ENCODE measurements at regions not wholly inside any gene's neighbourhood (a gene's known extent, or its start where the extent isn't known, plus 50 kb on each side); places are given as distances from the start of the nearest gene placed in this dataset.

DNA sequence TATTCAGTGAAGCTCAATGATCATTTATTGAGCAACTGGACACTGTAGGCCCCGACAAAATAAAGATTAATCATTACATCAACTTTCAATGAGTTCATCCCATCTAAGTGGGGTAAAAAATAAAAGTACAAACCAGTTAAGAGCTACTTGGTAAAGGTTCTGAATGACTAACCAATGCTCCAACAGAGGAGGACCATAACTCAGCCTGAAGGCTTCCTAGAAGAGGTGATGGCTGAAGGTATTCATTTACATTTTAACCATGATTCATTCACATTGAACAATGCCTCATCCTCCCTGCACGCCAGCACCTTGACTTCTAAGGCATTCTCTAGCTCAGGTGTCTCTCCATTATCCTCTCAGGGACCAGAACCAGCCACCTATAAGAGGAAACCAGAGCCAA is 201.4 kb downstream of the ZNF462 start:
- Mint-ChIP-seq H3K36me3 (no peaks in the 10 kb centered on the region), H3K27ac (no peak overlapping the region), H3K4me1 (no peaks in the 10 kb centered on the region), H3K27me3 (peaks cover 3% of the 10 kb centered on the region), H3K9me3 (no peaks in the 10 kb centered on the region), H3K4me3 (no peak overlapping the region)
- DNase-seq = no peak

DNA sequence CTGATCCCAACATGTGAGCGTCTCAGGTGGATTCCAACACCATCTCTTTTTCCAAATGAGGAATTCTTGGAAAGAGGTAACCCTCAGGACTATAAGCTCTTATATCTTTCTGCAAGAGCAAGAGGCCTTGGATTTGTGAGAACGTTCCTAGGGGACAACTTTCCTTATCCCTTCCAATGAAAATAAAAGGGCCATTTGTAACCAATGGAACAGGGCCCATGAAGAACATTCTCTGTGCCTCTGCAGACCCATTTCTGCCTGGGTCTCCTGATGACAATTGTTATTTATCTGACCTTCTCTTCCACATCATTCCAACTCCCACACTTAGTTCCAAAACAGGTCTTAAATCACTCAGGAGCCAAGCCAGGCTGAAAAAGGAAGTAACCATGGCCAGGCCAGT is 202.6 kb downstream of the ZNF462 start:
- DNase-seq = no peak
- Mint-ChIP-seq H3K4me1 (no peaks in the 10 kb centered on the region), H3K36me3 (no peaks in the 10 kb centered on the region), H3K27me3 (peaks cover 3% of the 10 kb centered on the region), H3K4me3 (no peak overlapping the region), H3K9me3 (no peaks in the 10 kb centered on the region), H3K27ac (no peak overlapping the region)

DNA sequence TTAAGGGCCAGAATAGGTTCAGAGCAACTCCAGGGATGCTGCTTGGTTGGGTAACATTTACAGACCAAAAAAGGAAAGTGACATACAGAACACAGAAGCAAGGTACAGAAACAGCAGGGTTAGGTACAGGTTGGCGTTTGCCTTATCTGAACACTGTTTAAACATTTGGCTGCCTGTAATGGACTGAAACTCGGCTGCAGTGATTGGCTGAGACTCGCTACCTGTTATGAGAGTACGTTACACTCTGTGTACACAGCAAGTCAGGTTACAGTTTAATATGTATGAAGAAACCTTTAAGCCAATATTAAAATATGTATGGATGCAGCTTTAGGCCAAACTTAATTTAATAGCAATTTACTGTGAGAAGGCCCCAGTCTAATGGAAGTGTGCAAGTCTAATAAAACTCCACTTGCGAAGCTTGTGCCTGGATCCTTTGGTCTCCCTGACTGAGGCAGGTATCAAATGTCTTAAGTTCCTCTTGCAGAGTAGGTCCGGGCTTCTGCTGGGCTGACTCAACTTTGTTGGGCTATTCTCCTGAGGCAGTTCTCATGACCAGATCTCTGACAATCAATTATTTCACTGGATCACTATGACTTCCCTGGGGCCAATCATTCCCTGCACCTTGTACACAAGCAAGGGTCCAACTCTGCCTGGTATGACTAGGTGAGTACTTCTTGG is 204.9 kb downstream of the ZNF462 start:
- no peaks in the 10 kb centered on the region for H3K4me1 Mint-ChIP-seq
- peaks cover 3% of the 10 kb centered on the region for H3K27me3 Mint-ChIP-seq
- DNase-seq = no peak
- no peaks in the 10 kb centered on the region for H3K9me3 Mint-ChIP-seq
- H3K4me3 Mint-ChIP-seq = no peak overlapping the region
- H3K36me3 Mint-ChIP-seq = no peaks in the 10 kb centered on the region
- H3K27ac Mint-ChIP-seq = no peak overlapping the region

DNA sequence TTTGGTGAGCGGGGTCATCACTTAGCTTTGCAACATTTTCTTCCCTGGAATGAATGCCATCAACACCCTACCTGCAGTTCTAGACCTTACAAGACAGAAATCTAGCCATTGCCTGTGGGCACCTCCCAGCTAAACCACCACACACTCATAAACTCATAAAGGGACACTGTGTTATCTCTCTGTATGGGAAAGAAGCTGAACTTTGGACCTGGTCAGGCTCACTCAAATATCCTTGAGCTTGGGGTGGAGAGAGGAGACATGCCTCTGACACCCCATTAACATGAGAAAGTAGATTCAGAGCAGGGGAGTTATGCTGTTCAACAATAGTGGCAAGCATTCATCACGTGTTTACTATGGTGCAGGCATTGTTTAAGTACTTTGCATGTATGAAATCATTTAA is 205.6 kb downstream of the ZNF462 start:
- H3K27ac Mint-ChIP-seq = no peak overlapping the region
- H3K4me1 Mint-ChIP-seq = no peaks in the 10 kb centered on the region
- no peak overlapping the region for H3K4me3 Mint-ChIP-seq
- DNase-seq = no peak
- H3K27me3 Mint-ChIP-seq = peaks cover 2% of the 10 kb centered on the region
- no peaks in the 10 kb centered on the region for H3K36me3 Mint-ChIP-seq
- H3K9me3 Mint-ChIP-seq = no peaks in the 10 kb centered on the region

DNA sequence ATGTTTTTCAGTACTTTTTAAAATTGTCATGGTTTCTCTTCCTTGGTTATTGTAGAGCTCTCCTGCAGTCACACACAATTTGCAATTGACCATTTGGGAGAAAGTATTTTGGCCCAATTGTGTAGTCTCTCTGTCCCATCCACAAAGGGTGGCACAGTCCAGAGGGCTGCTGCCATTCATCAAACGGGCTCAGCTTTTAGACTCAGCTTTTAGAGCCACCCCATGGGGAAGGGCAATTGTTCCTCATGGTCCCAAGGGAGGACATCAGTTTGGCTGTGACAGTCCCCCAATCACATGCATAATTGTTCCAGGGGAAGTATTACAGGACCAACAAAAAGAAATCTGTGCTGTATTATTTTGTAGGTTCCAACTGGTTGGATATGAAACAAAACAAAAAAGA is 207.6 kb downstream of the ZNF462 start:
- Mint-ChIP-seq H3K4me1 (no peaks in the 10 kb centered on the region), H3K27me3 (peaks cover 4% of the 10 kb centered on the region), H3K27ac (no peak overlapping the region), H3K9me3 (no peaks in the 10 kb centered on the region), H3K36me3 (no peaks in the 10 kb centered on the region), H3K4me3 (no peak overlapping the region)
- no peak for DNase-seq

DNA sequence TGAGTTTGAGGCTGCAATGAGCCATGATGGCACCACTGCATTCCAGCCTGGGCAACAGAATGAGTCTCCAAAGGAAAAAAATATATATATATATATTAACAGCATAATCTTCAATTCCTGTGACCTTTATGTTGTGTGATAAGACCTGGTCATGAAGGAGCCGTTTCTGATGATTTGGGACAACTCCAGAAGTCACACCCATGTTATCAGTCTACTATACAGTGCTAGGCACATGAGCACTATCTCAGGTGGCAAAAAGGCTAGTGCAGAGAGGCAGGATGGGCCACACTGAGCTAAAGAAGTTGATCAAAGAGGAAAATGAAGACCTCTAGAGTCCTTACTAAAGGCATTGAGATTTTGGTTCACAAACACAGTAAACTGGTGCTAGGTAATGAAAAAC is 205.0 kb upstream of the RAD23B start:
- H3K27ac Mint-ChIP-seq = no peak overlapping the region
- H3K4me3 Mint-ChIP-seq = no peak overlapping the region

DNA sequence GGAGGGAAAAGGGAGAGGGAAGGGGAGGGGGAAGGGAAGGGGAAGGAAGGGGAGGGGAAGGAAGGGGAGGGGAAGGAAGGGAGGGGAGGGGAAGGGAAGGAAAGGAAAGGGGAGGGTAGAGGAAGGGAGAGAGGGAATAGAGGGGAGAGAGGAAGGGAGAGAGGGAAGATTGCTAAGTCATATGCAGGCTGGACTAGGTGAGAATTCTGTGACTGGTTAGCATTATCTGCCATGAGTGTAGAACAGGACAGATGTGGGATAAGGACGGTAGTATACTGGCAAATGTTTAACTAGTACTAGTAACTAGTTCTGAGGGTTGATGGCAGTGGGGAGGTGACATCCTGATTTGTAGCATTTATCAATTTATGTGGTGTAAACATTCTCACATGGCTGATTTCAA is 203.5 kb upstream of the RAD23B start:
- Mint-ChIP-seq H3K36me3 (no peaks in the 10 kb centered on the region), H3K4me1 (no peaks in the 10 kb centered on the region), H3K9me3 (no peaks in the 10 kb centered on the region), H3K27me3 (peaks cover 4% of the 10 kb centered on the region), H3K4me3 (no peak overlapping the region), H3K27ac (no peak overlapping the region)
- DNase-seq = no peak

More for the DNA sequence above, 205.0 kb upstream of the RAD23B start:
- no peaks in the 10 kb centered on the region for H3K9me3 Mint-ChIP-seq
- DNase-seq = no peak
- peaks cover 4% of the 10 kb centered on the region for H3K27me3 Mint-ChIP-seq
- H3K4me1 Mint-ChIP-seq = no peaks in the 10 kb centered on the region
- no peaks in the 10 kb centered on the region for H3K36me3 Mint-ChIP-seq

DNA sequence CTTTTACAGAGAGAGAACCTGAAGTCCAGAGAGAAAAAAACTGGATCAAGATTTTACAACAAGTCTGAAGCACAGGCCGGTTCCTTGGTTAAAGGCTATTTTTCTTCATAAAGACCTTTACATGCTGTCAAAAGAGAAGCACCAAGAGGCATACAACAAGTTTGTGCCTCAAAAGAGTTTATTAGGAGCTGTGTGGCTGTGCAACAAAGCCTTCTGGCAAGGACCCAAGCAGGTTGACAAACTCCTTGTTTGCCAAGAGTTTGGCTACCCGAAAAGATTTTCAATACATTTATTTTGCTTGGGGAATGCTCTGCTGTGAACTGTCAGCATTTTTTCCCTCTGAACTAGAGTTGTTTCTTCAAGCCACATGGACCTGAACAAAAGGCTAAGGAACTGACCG is 202.9 kb upstream of the RAD23B start:
- H3K27me3 Mint-ChIP-seq = peaks cover 6% of the 10 kb centered on the region
- no peak for DNase-seq
- no peak overlapping the region for H3K27ac Mint-ChIP-seq
- no peak overlapping the region for H3K4me3 Mint-ChIP-seq
- H3K9me3 Mint-ChIP-seq = no peaks in the 10 kb centered on the region
- no peaks in the 10 kb centered on the region for H3K36me3 Mint-ChIP-seq
- H3K4me1 Mint-ChIP-seq = no peaks in the 10 kb centered on the region

DNA sequence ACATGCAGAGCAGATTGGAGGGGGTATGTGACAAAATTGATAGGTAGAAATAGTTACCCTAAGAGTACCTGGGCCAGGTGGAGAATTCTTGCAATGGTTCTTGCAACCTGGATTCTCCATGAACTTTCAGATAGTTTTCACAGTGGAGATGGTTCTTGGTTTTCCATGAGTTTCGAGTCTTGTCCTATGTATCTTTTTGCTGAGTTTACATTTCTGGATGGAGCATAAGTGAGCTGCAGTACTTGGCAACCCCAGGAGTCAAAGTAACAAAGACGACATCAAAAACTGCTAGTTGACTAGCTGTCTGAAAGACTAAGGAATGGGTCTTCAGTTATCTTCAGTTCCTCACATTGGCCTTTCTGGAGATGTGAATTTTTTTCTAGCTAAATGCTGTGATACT is 196.6 kb upstream of the RAD23B start:
- H3K9me3 Mint-ChIP-seq = no peaks in the 10 kb centered on the region
- H3K4me3 Mint-ChIP-seq = no peak overlapping the region
- no peak for DNase-seq
- peaks cover 33% of the 10 kb centered on the region for H3K27me3 Mint-ChIP-seq
- no peaks in the 10 kb centered on the region for H3K4me1 Mint-ChIP-seq
- no peaks in the 10 kb centered on the region for H3K36me3 Mint-ChIP-seq
- no peak overlapping the region for H3K27ac Mint-ChIP-seq

DNA sequence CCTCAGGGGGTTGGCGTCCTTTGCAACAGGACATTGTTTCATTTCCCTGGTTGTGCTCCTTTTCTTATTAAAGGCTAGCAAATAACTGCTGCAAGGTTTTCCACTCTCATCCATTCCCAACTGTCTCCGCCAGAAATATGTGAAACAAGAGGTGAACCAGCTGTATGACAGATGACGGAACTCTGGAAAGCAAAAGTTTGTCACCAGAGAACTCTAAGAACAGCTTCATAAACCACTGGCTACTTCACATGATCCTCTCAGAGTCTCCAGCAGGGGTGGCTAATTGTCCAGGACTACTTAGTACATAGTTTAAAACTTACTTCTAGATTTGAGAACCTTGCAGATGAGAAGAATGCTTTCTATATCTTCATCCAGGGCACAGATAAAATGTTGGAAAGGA is 195.9 kb upstream of the RAD23B start:
- no peak overlapping the region for H3K4me3 Mint-ChIP-seq

DNA sequence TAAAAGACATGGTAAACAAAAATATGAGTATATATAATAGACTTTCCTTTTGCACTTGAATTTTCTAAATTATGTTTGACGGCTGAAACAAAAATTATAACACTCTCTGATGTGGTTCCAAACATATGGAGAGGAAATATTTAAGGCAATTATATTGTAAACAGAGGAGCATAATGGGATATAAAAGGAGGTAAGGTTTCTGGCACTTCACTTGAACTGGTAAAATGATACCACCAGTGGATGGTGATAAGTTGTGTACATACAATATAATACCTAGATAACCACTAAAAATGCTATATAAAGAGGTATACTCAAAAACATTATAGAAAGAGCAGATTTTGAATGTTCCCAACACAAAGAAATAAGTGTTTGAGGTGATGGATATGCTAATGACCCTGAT is 192.9 kb upstream of the RAD23B start:
- DNase-seq = no peak
- no peaks in the 10 kb centered on the region for H3K9me3 Mint-ChIP-seq

More for the DNA sequence above, 195.9 kb upstream of the RAD23B start:
- no peaks in the 10 kb centered on the region for H3K36me3 Mint-ChIP-seq
- DNase-seq = no peak
- H3K4me1 Mint-ChIP-seq = no peaks in the 10 kb centered on the region
- H3K27me3 Mint-ChIP-seq = peaks cover 33% of the 10 kb centered on the region
- no peak overlapping the region for H3K27ac Mint-ChIP-seq
- H3K9me3 Mint-ChIP-seq = no peaks in the 10 kb centered on the region

DNA sequence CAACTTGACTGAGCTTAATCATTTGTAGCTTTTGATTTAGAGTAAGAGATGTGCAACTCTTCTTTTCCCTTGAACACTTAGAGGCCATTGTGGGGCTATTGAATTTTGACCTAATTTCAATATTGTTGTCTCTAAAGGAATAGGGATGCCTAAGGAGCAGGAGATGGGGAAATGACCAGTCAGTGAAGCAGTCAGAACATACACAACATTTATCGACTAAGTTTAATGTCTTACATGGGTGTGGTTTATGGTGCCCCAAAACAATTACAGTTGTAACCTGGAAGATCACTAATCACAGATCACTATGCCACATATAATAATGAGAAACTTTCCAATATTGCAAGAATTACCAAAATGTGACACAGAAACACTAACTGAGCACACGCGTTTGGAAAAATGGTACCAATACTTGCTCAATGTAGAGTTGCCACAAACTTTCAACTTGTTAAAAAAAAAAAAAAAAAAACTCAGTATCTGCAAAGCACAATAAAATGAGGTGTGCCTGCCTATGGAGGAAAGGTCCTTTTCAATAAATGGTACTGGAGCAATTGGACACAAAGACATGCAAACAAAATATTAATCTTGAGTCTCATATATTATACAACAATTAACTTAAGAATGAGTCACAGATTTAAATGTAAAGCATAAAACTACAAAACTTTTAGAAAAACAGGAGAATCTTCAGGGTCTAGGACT is 189.6 kb upstream of the RAD23B start:
- no peaks in the 10 kb centered on the region for H3K9me3 Mint-ChIP-seq
- DNase-seq = no peak
- H3K4me3 Mint-ChIP-seq = no peak overlapping the region
- H3K27me3 Mint-ChIP-seq = peaks cover 10% of the 10 kb centered on the region
- H3K4me1 Mint-ChIP-seq = no peaks in the 10 kb centered on the region
- no peaks in the 10 kb centered on the region for H3K36me3 Mint-ChIP-seq
- H3K27ac Mint-ChIP-seq = no peak overlapping the region

More for the DNA sequence above, 192.9 kb upstream of the RAD23B start:
- Mint-ChIP-seq H3K36me3 (no peaks in the 10 kb centered on the region), H3K4me3 (no peak overlapping the region), H3K4me1 (no peaks in the 10 kb centered on the region), H3K27ac (no peak overlapping the region), H3K27me3 (peaks cover 29% of the 10 kb centered on the region)

DNA sequence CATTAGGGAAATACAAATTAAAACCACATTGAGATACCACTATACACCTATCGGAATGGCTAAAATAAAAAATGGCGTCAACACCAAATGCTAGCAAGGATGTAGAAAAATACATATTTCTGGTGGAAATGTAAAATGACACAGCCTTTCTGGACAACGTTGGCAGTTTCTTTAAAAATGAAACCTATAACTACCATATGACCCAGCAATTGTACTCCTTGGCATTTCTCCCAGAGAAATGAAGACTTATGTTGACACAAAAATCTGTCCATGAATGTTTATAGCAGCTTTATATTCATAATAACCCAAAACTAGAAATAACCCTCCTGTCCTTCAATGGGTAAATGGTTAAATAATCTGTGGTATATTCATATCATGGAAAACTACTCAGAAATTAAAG is 188.7 kb upstream of the RAD23B start:
- Mint-ChIP-seq H3K9me3 (no peaks in the 10 kb centered on the region), H3K27ac (no peak overlapping the region), H3K36me3 (no peaks in the 10 kb centered on the region), H3K27me3 (peaks cover 4% of the 10 kb centered on the region), H3K4me1 (no peaks in the 10 kb centered on the region), H3K4me3 (no peak overlapping the region)
- DNase-seq = no peak

DNA sequence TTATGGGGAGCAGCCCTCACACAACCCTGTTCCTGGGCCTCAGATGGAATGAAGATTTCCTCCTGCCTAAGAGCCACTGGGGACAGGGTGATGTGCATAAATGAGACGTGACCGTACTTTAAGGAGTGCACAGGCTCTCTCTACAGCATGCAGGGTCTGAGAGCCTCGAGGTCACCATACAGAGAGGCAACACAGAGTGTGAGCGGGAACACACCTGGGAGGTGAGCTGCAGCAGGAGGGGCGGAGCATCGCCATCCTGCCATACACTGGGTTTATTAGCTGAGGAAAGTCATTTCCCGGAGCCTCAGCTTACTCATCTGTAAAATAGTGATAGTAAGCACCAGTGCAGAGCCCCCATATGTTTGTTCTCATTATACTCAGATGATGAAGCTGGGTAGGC is 182.5 kb upstream of the RAD23B start:
- Mint-ChIP-seq H3K27ac (no peak overlapping the region), H3K4me1 (no peaks in the 10 kb centered on the region), H3K4me3 (no peak overlapping the region), H3K36me3 (no peaks in the 10 kb centered on the region), H3K27me3 (no peaks in the 10 kb centered on the region), H3K9me3 (no peaks in the 10 kb centered on the region)
- DNase-seq = no peak

DNA sequence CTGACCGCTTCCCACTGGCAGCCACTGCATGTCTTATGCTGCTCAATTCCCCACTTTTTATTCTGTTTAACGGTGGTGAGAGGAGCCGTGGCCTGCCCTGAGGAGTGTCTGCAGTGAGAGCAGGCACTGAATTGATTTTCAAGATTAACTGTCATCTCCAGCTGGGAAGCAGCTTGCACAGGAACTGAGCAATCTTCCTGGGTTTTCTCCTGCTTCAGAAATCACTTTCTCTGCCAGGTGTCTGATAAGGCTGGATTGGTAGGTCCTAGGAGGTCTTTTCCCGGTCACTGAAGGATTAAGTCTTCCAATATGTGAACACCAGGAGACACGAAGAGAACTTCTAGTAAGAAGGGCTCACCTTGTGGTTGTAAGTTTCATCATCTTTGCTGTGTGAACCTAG is 181.1 kb upstream of the RAD23B start:
- H3K4me1 Mint-ChIP-seq = no peaks in the 10 kb centered on the region
- H3K9me3 Mint-ChIP-seq = no peaks in the 10 kb centered on the region
- H3K36me3 Mint-ChIP-seq = no peaks in the 10 kb centered on the region
- no peaks in the 10 kb centered on the region for H3K27me3 Mint-ChIP-seq
- no peak overlapping the region for H3K4me3 Mint-ChIP-seq
- H3K27ac Mint-ChIP-seq = no peak overlapping the region
- DNase-seq = no peak

DNA sequence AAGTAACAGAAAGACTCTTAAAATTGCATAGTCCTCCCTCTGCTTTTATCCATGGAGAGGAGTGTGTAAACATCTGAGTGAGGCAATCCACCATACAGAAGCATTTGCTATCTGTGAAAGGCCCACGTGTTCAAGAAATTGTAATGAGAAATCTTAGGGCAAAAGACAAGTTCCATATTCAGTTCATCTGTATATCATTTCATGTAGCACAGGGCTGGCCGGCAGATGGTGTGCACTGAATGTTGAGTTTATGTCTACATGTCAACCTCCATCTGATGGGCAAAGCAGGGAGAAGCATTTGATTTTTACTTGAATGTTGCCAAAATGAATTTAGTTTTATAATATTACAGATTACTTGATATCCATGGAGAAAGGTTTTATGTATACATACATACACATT is 179.5 kb upstream of the RAD23B start:
- H3K4me3 Mint-ChIP-seq = no peak overlapping the region
- no peak for DNase-seq
- H3K27me3 Mint-ChIP-seq = no peaks in the 10 kb centered on the region
- no peaks in the 10 kb centered on the region for H3K4me1 Mint-ChIP-seq
- H3K27ac Mint-ChIP-seq = no peak overlapping the region
- H3K36me3 Mint-ChIP-seq = no peaks in the 10 kb centered on the region
- H3K9me3 Mint-ChIP-seq = no peaks in the 10 kb centered on the region
